K562 (cell line): ENCODE measurements at regions not wholly inside any gene's neighbourhood (a gene's known extent, or its start where the extent isn't known, plus 50 kb on each side); places are given as distances from the start of the nearest gene placed in this dataset.

ENCODE experiments used
- ATAC-seq: fragments of 200-7000 bp; cut with Tn5 transposase; 3 replicates; pipeline ENCODE4 v1.9.1; 2020; ENCODE audit warnings: moderate library complexity
- BruUV-seq: library from RNA; stranded (reverse); fragments of 400-500 nt; replicated peaks from 2 replicates; lab custom pipeline; 2021; lab: Mats Ljungman, UMichigan
- CTCF ChIA-PET: fragments of 300-600 bp; formaldehyde crosslinking; extraction: SDS; loops from one replicate; lab custom pipeline; 2021; ENCODE audit warnings: low intra/inter-chr PET ratio; lab: Yijun Ruan, JAX
- POLR2A ChIA-PET: fragments of 300-600, 350-650 bp; sonication (Branson Sonifier 250); formaldehyde crosslinking; extraction: SDS; loops from one replicate; lab custom pipeline; 2021; ENCODE audit warnings: antibody characterized with exemption, inconsistent platforms; lab: Yijun Ruan, JAX
- DNase-seq, 4 experiments: peaks; one replicate each; pipeline versions ENCODE4 v3.0.0 to v3.0.0-alpha.2; 2011 to 2018; ENCODE audit warnings: low spot score in 3 of 4, mixed read lengths in 3 of 4; ENCODE audit errors: extremely low read depth in 1 of 4
- FAIRE-seq: peaks from 2 replicates; lab custom pipeline; 2011; peaks lifted over from hg19 to GRCh38; lab: Jason Lieb, UNC
- H2AFZ ChIP-seq: 2 replicates; pipeline ENCODE4 v1.6.0; 2011; ENCODE audit warnings: low read depth, low read length, control low read depth, inconsistent platforms
- H3K27ac ChIP-seq: fragments of 200-600 bp; 3 replicates; pipeline ENCODE4 v1.8.0; 2011; ENCODE audit warnings: low read depth, mild to moderate bottlenecking, control low read depth, inconsistent platforms, low read length, moderate library complexity, mixed read lengths; ENCODE audit errors: extremely low read depth
- H3K27me3 ChIP-seq, 2 experiments: fragments of 300-600 bp in 1 of 2; 2 replicates in 1 of 2; 3 replicates in 1 of 2; pipeline versions ENCODE4 v1.6.0 to v1.8.0; 2011; ENCODE audit warnings: inconsistent platforms in 2 of 2, low read length in 2 of 2, mild to moderate bottlenecking in 1 of 2, mixed read lengths in 1 of 2, moderate library complexity in 1 of 2; ENCODE audit not compliant: control insufficient read depth in 2 of 2, insufficient read depth in 2 of 2
- H3K36me3 ChIP-seq: fragments of 300-600 bp; 3 replicates; pipeline ENCODE4 v1.8.0; 2011; ENCODE audit warnings: mild to moderate bottlenecking, low read length, inconsistent platforms; ENCODE audit not compliant: control insufficient read depth, insufficient read depth
- H3K4me1 ChIP-seq, 2 experiments: fragments of 200-600 bp in 1 of 2; replicated peaks in 1 of 2; 2 replicates in 1 of 2; 3 replicates in 1 of 2; pipeline versions ENCODE4 v1.5.1 to v1.8.0; 2011; ENCODE audit warnings: inconsistent platforms in 2 of 2, low read length in 2 of 2, mild to moderate bottlenecking in 1 of 2, mixed read lengths in 1 of 2, moderate library complexity in 1 of 2; ENCODE audit not compliant: control insufficient read depth in 2 of 2, insufficient read depth in 2 of 2
- H3K4me2 ChIP-seq: 2 replicates; pipeline ENCODE4 v1.6.1; 2011; ENCODE audit warnings: low read length, control low read depth, inconsistent platforms, mixed read lengths; ENCODE audit not compliant: insufficient read depth
- H3K4me3 ChIP-seq: fragments of 200-600 bp; sonication (generic), shearing (Covaris generic); 2 replicates; pipeline ENCODE4 v1.5.1; 2016; ENCODE audit warnings: control low read depth, inconsistent platforms
- H3K79me2 ChIP-seq: fragments of 200-600 bp; 3 replicates; pipeline ENCODE4 v1.8.0; 2011; ENCODE audit warnings: low read length, inconsistent platforms; ENCODE audit not compliant: control insufficient read depth, insufficient read depth
- H3K9ac ChIP-seq, 2 experiments: 2 replicates each; pipeline versions ENCODE4 v1.6.0 to v1.6.1; 2011; ENCODE audit warnings: low read depth in 2 of 2, low read length in 2 of 2, control low read depth in 1 of 2, inconsistent platforms in 1 of 2, mild to moderate bottlenecking in 1 of 2, mixed read lengths in 1 of 2; ENCODE audit not compliant: insufficient read depth in 1 of 2
- H3K9me1 ChIP-seq: one replicate; pipeline ENCODE4 v1.6.0; 2011; ENCODE audit warnings: inconsistent platforms, mild to moderate bottlenecking, low read length, moderate library complexity; ENCODE audit not compliant: control insufficient read depth, insufficient read depth
- H3K9me3 ChIP-seq: replicated peaks from 2 replicates; pipeline ENCODE4 v1.5.1; 2011; ENCODE audit warnings: low read depth, low read length, inconsistent platforms; ENCODE audit not compliant: control insufficient read depth, insufficient read depth
- H4K20me1 ChIP-seq: replicated peaks from 2 replicates; pipeline ENCODE4 v1.6.1; 2011; ENCODE audit warnings: low read length, inconsistent platforms, mixed read lengths; ENCODE audit not compliant: control insufficient read depth, insufficient read depth
- BCL6 ChIP-seq: fragments of 250-450 bp; sonication (Bioruptor Pico); IDR thresholded peaks from 2 replicates; pipeline ENCODE4 v1.4.0; 2020
- CBX8 ChIP-seq: fragments of 200-600 bp; sonication (generic); IDR thresholded peaks from 2 replicates; pipeline ENCODE4 v1.6.1; 2012; ENCODE audit warnings: borderline replicate concordance, mixed run types, low read depth, mild to moderate bottlenecking, moderate library complexity, mixed read lengths, low read length, control low read depth, inconsistent platforms; ENCODE audit not compliant: poor library complexity, severe bottlenecking; ENCODE audit errors: extremely low read depth
- FIP1L1 ChIP-seq: fragments of 200-400 bp; formaldehyde crosslinking; IDR thresholded peaks from 2 replicates; pipeline ENCODE4 v1.6.1; 2018; ENCODE audit warnings: mild to moderate bottlenecking, low read depth, low read length; ENCODE audit not compliant: poor library complexity, severe bottlenecking
- GATAD2A ChIP-seq: fragments of 450-650 bp; IDR thresholded peaks from 2 replicates; pipeline ENCODE4 v1.6.1; 2017
- MTF1 ChIP-seq: fragments of 250-450 bp; sonication (Bioruptor Pico); IDR thresholded peaks from 2 replicates; pipeline ENCODE4 v1.9.0; 2021; ENCODE audit warnings: moderate library complexity, mild to moderate bottlenecking, inconsistent platforms, borderline replicate concordance
- NCOR1 ChIP-seq: fragments of 450-650 bp; IDR thresholded peaks from 2 replicates; pipeline ENCODE4 v1.6.1; 2016; ENCODE audit warnings: mild to moderate bottlenecking, moderate library complexity
- PHB2 ChIP-seq: fragments of 450-650 bp; IDR thresholded peaks from 2 replicates; pipeline ENCODE4 v1.6.1; 2017; ENCODE audit warnings: low read depth
- PTRF ChIP-seq: fragments of 450-650 bp; IDR thresholded peaks from 2 replicates; pipeline ENCODE4 v1.6.1; 2016; ENCODE audit warnings: mild to moderate bottlenecking, missing genetic modification characterization, missing compliant biosample characterization
- STAT5B ChIP-seq: fragments of 250-450 bp; sonication (Bioruptor Pico); IDR thresholded peaks from 2 replicates; pipeline ENCODE4 v1.8.0; 2021; ENCODE audit warnings: mild to moderate bottlenecking, inconsistent platforms
- SUPT5H ChIP-seq: fragments of 450-650 bp; IDR thresholded peaks from 2 replicates; pipeline ENCODE4 v1.6.1; 2016
- ZC3H4 ChIP-seq: sonication (generic); formaldehyde crosslinking; IDR thresholded peaks from 2 replicates; pipeline ENCODE4 v1.9.0; 2021; ENCODE audit warnings: missing genetic modification reagents, borderline replicate concordance
- WGBS: fragments of 100-300 bp; shearing (Covaris generic); methylation state at CpG from one replicate; pipeline ENCODE4 v1.1.6; 2016; ENCODE audit warnings: low coverage, mixed read lengths; ENCODE audit not compliant: insufficient coverage; ENCODE audit errors: missing lambda C conversion rate; 5-methylcytosine and 5-hydroxymethylcytosine counted together
- in situ Hi-C: fragments of 300-500 bp; cut with MboI; formaldehyde crosslinking; loops from 4 replicates; pipeline ENCODE4 v1.15.0; 2018; ENCODE audit warnings: inconsistent platforms, mixed read lengths
- intact Hi-C: fragments of 100-400 bp; cut with micrococcal nuclease; formaldehyde crosslinking; loops from 2 replicates; pipeline ENCODE4 v1.14.2; 2022
- TF ChIP-seq, protein P1 (sequence below): fragments of 250-450 bp; sonication (Bioruptor Pico); IDR thresholded peaks from 2 replicates; pipeline ENCODE4 v1.5.0; 2021
- TF ChIP-seq, protein P2 (sequence below), 2 experiments: fragments of 450-650 bp; IDR thresholded peaks; 2 replicates each; pipeline ENCODE4 v1.6.1; 2016; ENCODE audit warnings: mild to moderate bottlenecking in 2 of 2, borderline replicate concordance in 1 of 2, low read depth in 1 of 2, moderate library complexity in 1 of 2
- TF ChIP-seq, protein P3 (sequence below): sonication (generic); formaldehyde crosslinking; IDR thresholded peaks from 2 replicates; pipeline ENCODE4 v1.8.1; 2023; ENCODE audit warnings: mild to moderate bottlenecking, missing genetic modification reagents

DNA sequence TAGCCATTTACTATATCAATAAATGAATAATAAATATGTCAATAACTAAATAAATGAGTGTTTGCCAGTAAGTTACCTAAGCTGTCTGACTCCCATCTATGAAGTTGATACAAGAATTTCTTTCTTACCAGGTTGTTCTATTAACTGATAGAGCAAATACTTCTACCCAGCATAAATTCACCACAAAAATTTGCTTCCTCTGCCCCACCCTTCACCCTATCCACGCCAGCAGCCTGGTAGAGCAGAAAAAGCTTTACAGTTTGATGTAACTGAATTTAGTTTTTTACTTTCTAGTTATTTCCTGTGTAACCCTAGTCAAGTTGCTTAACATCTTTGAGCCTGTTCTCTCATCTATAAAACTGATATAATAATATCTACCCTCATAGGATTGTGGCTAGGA, 94.9 kb upstream of the SLC16A7 start:
- Histone ChIP-seq H3K4me1 (no peaks in the 10 kb centered on the region), H3K27me3 (no peaks in the 10 kb centered on the region), H3K9me3 (no peaks in the 10 kb centered on the region), H3K27ac (no peak overlapping the region), H4K20me1 (no peaks in the 10 kb centered on the region), H3K9me1 (no peaks in the 10 kb centered on the region), H3K4me2 (no peak overlapping the region), H3K36me3 (no peaks in the 10 kb centered on the region), H3K9ac (no peak overlapping the region), H3K79me2 (no peaks in the 10 kb centered on the region), H2AFZ (no peak overlapping the region), H3K4me3 (no peak overlapping the region)
- intact Hi-C loops (no loop called here), in situ Hi-C loops (no loop called here)
- DNase-seq (no peak), ATAC-seq (no peak), FAIRE-seq (no peak)
- POLR2A ChIA-PET = no interaction called here
- no TSS peak for BruUV-seq
- 0% methylated on average over 1 of the region's 1 CpG for WGBS
- CTCF ChIA-PET = no interaction called here
- TF ChIP-seq BCL6 (CRISPR knock-in tag) (no peak), FIP1L1 (no peak), NCOR1 (no peak), PTRF (tag) (no peak), ZC3H4 (CRISPR knock-in tag) (no peak), GATAD2A (no peak), PHB2 (no peak), SUPT5H (no peak), MTF1 (CRISPR knock-in tag) (no peak), CBX8 (no peak), STAT5B (CRISPR knock-in tag) (no peak)
- TF ChIP-seq, protein P1, sequence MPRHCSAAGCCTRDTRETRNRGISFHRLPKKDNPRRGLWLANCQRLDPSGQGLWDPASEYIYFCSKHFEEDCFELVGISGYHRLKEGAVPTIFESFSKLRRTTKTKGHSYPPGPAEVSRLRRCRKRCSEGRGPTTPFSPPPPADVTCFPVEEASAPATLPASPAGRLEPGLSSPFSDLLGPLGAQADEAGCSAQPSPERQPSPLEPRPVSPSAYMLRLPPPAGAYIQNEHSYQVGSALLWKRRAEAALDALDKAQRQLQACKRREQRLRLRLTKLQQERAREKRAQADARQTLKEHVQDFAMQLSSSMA = no peak
- TF ChIP-seq, protein P2, sequence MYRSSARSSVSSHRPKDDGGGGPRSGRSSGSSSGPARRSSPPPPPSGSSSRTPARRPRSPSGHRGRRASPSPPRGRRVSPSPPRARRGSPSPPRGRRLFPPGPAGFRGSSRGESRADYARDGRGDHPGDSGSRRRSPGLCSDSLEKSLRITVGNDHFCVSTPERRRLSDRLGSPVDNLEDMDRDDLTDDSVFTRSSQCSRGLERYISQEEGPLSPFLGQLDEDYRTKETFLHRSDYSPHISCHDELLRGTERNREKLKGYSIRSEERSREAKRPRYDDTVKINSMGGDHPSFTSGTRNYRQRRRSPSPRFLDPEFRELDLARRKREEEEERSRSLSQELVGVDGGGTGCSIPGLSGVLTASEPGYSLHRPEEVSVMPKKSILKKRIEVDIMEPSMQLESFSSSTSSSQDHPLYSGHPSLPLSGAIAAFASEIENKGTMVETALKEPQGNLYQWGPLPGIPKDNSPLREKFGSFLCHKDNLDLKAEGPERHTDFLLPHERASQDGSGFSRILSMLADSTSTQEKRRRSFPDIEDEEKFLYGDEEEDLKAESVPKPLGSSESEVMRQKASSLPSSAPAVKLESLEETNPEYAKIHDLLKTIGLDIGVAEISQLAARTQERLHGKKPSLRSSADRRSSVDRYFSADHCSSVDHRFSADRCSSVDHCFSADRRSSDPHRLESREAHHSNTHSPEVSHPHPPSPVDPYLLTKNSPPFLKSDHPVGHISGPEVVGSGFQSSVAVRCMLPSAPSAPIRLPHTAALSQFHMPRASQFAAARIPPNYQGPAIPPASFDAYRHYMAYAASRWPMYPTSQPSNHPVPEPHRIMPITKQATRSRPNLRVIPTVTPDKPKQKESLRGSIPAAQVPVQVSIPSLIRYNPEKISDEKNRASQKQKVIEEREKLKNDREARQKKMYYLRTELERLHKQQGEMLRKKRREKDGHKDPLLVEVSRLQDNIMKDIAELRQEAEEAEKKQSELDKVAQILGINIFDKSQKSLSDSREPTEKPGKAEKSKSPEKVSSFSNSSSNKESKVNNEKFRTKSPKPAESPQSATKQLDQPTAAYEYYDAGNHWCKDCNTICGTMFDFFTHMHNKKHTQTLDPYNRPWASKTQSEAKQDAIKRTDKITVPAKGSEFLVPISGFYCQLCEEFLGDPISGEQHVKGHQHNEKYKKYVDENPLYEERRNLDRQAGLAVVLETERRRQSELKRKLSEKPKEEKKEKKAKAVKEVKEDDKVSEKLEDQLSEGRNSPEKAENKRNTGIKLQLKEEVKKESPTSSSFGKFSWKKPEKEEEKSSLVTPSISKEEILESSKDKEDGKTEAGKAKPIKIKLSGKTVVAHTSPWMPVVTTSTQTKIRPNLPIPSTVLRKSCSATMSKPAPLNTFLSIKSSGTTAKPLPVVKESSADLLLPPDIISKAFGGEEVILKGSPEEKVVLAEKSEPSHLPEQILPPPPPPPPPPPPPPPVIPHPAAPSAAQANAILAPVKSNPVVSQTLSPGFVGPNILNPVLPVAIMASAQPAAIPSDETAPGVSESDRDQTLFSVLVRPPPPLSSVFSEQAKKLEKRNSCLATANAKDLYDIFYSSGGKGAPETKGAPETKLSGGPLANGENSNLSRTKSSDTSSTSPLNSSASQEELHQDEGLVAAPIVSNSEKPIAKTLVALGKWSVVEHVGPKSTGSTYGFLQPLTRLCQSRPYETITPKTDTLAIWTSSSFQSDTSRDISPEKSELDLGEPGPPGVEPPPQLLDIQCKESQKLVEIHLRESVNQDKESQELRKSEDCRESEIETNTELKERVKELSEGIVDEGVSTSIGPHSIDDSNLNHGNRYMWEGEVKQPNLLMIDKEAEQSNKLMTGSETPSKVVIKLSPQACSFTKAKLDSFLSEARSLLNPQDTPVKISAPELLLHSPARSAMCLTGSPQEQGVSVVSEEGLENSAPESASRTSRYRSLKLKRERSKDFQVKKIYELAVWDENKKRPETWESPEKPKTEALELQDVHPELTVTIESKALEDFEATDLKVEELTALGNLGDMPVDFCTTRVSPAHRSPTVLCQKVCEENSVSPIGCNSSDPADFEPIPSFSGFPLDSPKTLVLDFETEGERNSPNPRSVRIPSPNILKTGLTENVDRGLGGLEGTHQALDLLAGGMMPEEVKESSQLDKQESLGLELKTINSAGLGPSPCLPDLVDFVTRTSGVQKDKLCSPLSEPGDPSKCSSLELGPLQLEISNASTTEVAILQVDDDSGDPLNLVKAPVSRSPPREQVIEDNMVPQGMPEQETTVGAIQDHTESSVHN (IDR thresholded peaks at IDR 0.05; ENCODE audit: borderline replicate concordance in 1 of 2, low read depth in 1 of 2) = no peak
- TF ChIP-seq, protein P3, sequence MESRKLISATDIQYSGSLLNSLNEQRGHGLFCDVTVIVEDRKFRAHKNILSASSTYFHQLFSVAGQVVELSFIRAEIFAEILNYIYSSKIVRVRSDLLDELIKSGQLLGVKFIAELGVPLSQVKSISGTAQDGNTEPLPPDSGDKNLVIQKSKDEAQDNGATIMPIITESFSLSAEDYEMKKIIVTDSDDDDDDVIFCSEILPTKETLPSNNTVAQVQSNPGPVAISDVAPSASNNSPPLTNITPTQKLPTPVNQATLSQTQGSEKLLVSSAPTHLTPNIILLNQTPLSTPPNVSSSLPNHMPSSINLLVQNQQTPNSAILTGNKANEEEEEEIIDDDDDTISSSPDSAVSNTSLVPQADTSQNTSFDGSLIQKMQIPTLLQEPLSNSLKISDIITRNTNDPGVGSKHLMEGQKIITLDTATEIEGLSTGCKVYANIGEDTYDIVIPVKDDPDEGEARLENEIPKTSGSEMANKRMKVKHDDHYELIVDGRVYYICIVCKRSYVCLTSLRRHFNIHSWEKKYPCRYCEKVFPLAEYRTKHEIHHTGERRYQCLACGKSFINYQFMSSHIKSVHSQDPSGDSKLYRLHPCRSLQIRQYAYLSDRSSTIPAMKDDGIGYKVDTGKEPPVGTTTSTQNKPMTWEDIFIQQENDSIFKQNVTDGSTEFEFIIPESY (CRISPR knock-in tag) = no peak
